ENCODE measurements at regions not wholly inside any gene's neighbourhood (a gene's known extent, or its start where the extent isn't known, plus 50 kb on each side); places are given as distances from the start of the nearest gene placed in this dataset.

DNA sequence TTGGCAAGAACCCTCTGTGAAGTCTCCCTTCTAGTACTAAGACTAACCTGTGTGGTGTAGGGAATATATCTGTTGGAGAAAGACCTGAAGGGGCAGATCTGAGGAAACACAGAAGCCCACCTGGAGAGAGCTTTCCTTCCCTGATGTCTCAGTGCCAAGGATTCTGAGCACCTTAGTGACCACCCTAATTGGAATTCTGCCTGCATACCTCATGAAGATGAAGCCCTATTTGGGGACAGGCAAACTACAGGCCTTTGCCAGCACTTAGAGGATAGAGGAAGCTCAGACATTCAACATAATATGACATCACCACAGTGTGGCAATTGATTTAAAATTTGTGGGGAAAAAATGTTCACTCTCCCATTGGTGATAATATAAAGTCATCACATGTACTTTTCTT, 766.2 kb upstream of the KIRREL3 start (continued):
- no peak for TF ChIP-seq FOSL2 (IDR thresholded peaks at IDR 0.05)
- no peak for TF ChIP-seq FOSL2 (CRISPR knock-in tag; IDR thresholded peaks at IDR 0.05)
- no peak for TF ChIP-seq TFCP2L1 (CRISPR knock-in tag; IDR thresholded peaks at IDR 0.05)
- no peak for TF ChIP-seq GATA3 (IDR thresholded peaks at IDR 0.05; ENCODE audit: borderline replicate concordance)

DNA sequence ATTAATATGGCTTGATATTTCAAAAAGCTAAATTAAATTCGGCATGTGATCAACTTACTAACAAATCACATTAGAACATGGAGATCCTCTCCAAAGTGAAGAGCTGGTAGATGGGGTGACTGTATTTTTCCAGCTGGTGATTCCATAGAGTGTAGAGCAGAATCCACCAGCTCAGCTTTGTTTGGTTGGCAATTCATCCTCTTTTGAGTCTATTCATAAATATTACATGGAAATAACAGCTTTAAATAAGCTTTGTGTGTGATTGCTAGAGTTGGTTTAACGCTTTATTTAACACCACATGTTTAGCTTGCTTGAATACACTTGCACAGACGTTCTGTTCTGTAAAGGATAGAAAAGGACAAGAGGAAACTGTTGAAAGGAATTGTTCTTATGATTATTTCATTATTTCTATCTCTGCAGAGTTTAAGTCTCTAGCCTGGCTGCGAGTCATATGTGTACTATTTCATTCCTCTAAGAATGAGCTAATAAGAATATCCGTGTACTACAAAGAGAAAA, 738.3 kb upstream of the KIRREL3 start:
- ChIA-PET POLR2A (no interaction called here), CTCF (no interaction called here)
- WGBS (ENCODE audit: missing lambda C conversion rate): 3% methylated on average over 5 of the region's 5 CpGs
- DNase-seq (ENCODE audit: low read depth in 1 of 2, low spot score in 1 of 2): no peak
- Histone ChIP-seq H3K27ac (no peak overlapping the region), H3K4me2 (no peak overlapping the region), H3K9me3 (no peaks in the 10 kb centered on the region), H3K4me1 (no peaks in the 10 kb centered on the region), H3K4me3 (no peak overlapping the region)
- no peak for TF ChIP-seq EHF (CRISPR knock-in tag; IDR thresholded peaks at IDR 0.05)
- no peak for TF ChIP-seq POLR2AphosphoS2 (conservative IDR thresholded peaks at IDR 0.05; ENCODE audit: low read length)
- TF ChIP-seq JUNB (IDR thresholded peaks at IDR 0.05): no peak
- TF ChIP-seq CEBPB (IDR thresholded peaks at IDR 0.05): no peak
- TF ChIP-seq RFX5 (IDR thresholded peaks at IDR 0.05): no peak
- TF ChIP-seq, protein P1, sequence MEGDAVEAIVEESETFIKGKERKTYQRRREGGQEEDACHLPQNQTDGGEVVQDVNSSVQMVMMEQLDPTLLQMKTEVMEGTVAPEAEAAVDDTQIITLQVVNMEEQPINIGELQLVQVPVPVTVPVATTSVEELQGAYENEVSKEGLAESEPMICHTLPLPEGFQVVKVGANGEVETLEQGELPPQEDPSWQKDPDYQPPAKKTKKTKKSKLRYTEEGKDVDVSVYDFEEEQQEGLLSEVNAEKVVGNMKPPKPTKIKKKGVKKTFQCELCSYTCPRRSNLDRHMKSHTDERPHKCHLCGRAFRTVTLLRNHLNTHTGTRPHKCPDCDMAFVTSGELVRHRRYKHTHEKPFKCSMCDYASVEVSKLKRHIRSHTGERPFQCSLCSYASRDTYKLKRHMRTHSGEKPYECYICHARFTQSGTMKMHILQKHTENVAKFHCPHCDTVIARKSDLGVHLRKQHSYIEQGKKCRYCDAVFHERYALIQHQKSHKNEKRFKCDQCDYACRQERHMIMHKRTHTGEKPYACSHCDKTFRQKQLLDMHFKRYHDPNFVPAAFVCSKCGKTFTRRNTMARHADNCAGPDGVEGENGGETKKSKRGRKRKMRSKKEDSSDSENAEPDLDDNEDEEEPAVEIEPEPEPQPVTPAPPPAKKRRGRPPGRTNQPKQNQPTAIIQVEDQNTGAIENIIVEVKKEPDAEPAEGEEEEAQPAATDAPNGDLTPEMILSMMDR (IDR thresholded peaks at IDR 0.05): no peak
- TF ChIP-seq, protein P2, sequence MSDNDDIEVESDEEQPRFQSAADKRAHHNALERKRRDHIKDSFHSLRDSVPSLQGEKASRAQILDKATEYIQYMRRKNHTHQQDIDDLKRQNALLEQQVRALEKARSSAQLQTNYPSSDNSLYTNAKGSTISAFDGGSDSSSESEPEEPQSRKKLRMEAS (IDR thresholded peaks at IDR 0.05): no peak
- TF ChIP-seq JUN (IDR thresholded peaks at IDR 0.05): no peak
- TF ChIP-seq GATA3 (IDR thresholded peaks at IDR 0.05; ENCODE audit: borderline replicate concordance): no peak
- ATAC-seq: no peak
- FAIRE-seq: no peak

DNA sequence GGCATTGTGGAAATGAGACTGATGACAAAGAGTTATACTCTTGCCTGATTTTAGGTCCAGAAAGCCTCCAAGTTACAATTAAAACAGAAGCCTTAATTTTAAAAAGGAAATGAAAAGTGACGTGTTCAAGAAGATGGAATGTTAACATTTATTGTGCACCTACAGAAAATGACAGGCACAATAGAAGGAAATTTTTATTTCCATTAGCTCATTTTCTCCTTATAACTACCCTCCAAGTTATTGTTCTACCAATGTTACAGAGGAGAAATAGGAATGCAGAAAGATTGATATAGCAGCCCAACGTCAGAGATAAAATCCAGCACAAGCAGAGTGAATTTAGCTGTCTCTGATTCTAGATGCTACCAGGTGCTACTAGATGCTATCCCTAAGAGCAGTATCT, 736.9 kb upstream of the KIRREL3 start:
- Histone ChIP-seq H3K27ac (no peak overlapping the region), H3K4me1 (no peaks in the 10 kb centered on the region), H3K9me3 (no peaks in the 10 kb centered on the region), H3K4me2 (no peak overlapping the region), H3K4me3 (no peak overlapping the region)
- FAIRE-seq (no peak), ATAC-seq (no peak), DNase-seq (ENCODE audit: low read depth in 1 of 2, low spot score in 1 of 2) (no peak)
- ChIA-PET POLR2A (no interaction called here), CTCF (no interaction called here)
- no peak for TF ChIP-seq TP53 (CRISPR knock-in tag; IDR thresholded peaks at IDR 0.05)
- no peak for TF ChIP-seq RCOR1 (IDR thresholded peaks at IDR 0.05; ENCODE audit: low read depth, low read length)
- no peak for TF ChIP-seq PHF8 (IDR thresholded peaks at IDR 0.05; ENCODE audit: borderline replicate concordance, low read depth)
- TF ChIP-seq, protein P3, sequence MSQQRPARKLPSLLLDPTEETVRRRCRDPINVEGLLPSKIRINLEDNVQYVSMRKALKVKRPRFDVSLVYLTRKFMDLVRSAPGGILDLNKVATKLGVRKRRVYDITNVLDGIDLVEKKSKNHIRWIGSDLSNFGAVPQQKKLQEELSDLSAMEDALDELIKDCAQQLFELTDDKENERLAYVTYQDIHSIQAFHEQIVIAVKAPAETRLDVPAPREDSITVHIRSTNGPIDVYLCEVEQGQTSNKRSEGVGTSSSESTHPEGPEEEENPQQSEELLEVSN (IDR thresholded peaks at IDR 0.05; ENCODE audit: borderline replicate concordance, low read depth): no peak
- TF ChIP-seq KDM1A (IDR thresholded peaks at IDR 0.05; ENCODE audit: low read depth): no peak
- no peak for TF ChIP-seq KDM5A (IDR thresholded peaks at IDR 0.05)
- TF ChIP-seq, protein P1 (IDR thresholded peaks at IDR 0.05): no peak
- no peak for TF ChIP-seq GATA3 (IDR thresholded peaks at IDR 0.05; ENCODE audit: borderline replicate concordance)
- TF ChIP-seq, protein P4, sequence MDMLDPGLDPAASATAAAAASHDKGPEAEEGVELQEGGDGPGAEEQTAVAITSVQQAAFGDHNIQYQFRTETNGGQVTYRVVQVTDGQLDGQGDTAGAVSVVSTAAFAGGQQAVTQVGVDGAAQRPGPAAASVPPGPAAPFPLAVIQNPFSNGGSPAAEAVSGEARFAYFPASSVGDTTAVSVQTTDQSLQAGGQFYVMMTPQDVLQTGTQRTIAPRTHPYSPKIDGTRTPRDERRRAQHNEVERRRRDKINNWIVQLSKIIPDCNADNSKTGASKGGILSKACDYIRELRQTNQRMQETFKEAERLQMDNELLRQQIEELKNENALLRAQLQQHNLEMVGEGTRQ (IDR thresholded peaks at IDR 0.05): no peak
- no peak for TF ChIP-seq HEYL (CRISPR knock-in tag; IDR thresholded peaks at IDR 0.05)
- no peak for TF ChIP-seq FOXS1 (CRISPR knock-in tag; IDR thresholded peaks at IDR 0.05)
- TF ChIP-seq MYC (IDR thresholded peaks at IDR 0.05; ENCODE audit: borderline replicate concordance, low read length): no peak
- TF ChIP-seq ESRRA (IDR thresholded peaks at IDR 0.05; ENCODE audit: borderline replicate concordance, low read length): no peak
- 10% methylated on average over 2 of the region's 2 CpGs for WGBS (ENCODE audit: missing lambda C conversion rate)
